H1 (cell line): ENCODE measurements at regions not wholly inside any gene's neighbourhood (a gene's known extent, or its start where the extent isn't known, plus 50 kb on each side); places are given as distances from the start of the nearest gene placed in this dataset.

Source experiments
- CTCF ChIA-PET: fragments of 300-600 bp; sonication (Branson Sonifier 250); formaldehyde crosslinking; loops from one replicate; lab custom pipeline; 2021; ENCODE audit not compliant: partially characterized antibody; lab: Charles Lee
- POLR2A ChIA-PET: fragments of 300-600 bp; sonication (Branson Sonifier 250); formaldehyde crosslinking; loops from one replicate; lab custom pipeline; 2021; ENCODE audit warnings: inconsistent platforms; ENCODE audit not compliant: partially characterized antibody; lab: Charles Lee
- DNase-seq, 2 experiments: peaks; one replicate each; pipeline versions ENCODE4 v3.0.0 to v3.0.0-alpha.2; 2010 to 2022; ENCODE audit warnings: low spot score in 2 of 2, low read depth in 1 of 2, mixed read lengths in 1 of 2
- FAIRE-seq: peaks from 2 replicates; lab custom pipeline; 2011; peaks lifted over from hg19 to GRCh38; lab: Jason Lieb, UNC
- H2AFZ ChIP-seq: 2 replicates; pipeline ENCODE4 v1.8.1; 2012; ENCODE audit warnings: low read length, inconsistent platforms
- H2AK5ac ChIP-seq: 2 replicates; pipeline ENCODE4 v1.6.1; 2013; ENCODE audit warnings: low read depth, low read length
- H2BK120ac ChIP-seq: replicated peaks from 2 replicates; pipeline ENCODE3; 2013; ENCODE audit warnings: low read depth, low read length, inconsistent platforms
- H2BK12ac ChIP-seq: 2 replicates; pipeline ENCODE4 v1.6.1; 2013; ENCODE audit warnings: low read depth, low read length
- H2BK15ac ChIP-seq: 2 replicates; pipeline ENCODE4 v1.6.1; 2013; ENCODE audit warnings: low read length
- H2BK20ac ChIP-seq: 2 replicates; pipeline ENCODE4 v1.6.1; 2013; ENCODE audit warnings: low read length
- H2BK5ac ChIP-seq: 2 replicates; pipeline ENCODE4 v1.6.1; 2013; ENCODE audit warnings: low read depth, low read length
- H3K14ac ChIP-seq: 2 replicates; pipeline ENCODE4 v1.6.1; 2013; ENCODE audit warnings: inconsistent platforms; ENCODE audit not compliant: insufficient read length
- H3K18ac ChIP-seq: 2 replicates; pipeline ENCODE4 v1.6.1; 2013; ENCODE audit warnings: low read length; ENCODE audit errors: extremely low read depth
- H3K23ac ChIP-seq: 2 replicates; pipeline ENCODE4 v1.6.1; 2013; ENCODE audit warnings: inconsistent platforms; ENCODE audit not compliant: insufficient read length
- H3K23me2 ChIP-seq: 2 replicates; pipeline ENCODE4 v1.6.1; 2013; ENCODE audit warnings: low read depth, low read length
- H3K27ac ChIP-seq: 2 replicates; pipeline ENCODE4 v1.6.1; 2011; ENCODE audit warnings: low read depth, low read length, inconsistent platforms
- H3K27me3 ChIP-seq, 4 experiments: replicated peaks in 1 of 4; 1 replicate in 1 of 4; 2 replicates in 3 of 4; pipeline versions ENCODE4 v1.6.1 to v1.8.1; 2011 to 2013; ENCODE audit warnings: low read length in 3 of 4, mild to moderate bottlenecking in 3 of 4, inconsistent platforms in 2 of 4, mixed read lengths in 2 of 4, moderate library complexity in 1 of 4; ENCODE audit not compliant: control insufficient read depth in 3 of 4, insufficient read depth in 3 of 4; ENCODE audit errors: extremely low read depth in 1 of 4
- H3K36me3 ChIP-seq, 4 experiments: 2 replicates each; pipeline versions ENCODE4 v1.6.1 to v1.8.1; 2011 to 2013; ENCODE audit warnings: mild to moderate bottlenecking in 4 of 4, low read length in 3 of 4, moderate library complexity in 2 of 4, control low read depth in 1 of 4, inconsistent platforms in 1 of 4; ENCODE audit not compliant: insufficient read depth in 4 of 4, control insufficient read depth in 2 of 4
- H3K4ac ChIP-seq: replicated peaks from 2 replicates; pipeline ENCODE3; 2013; ENCODE audit warnings: low read length, low read depth, mixed read lengths, inconsistent platforms; ENCODE audit not compliant: insufficient read length
- H3K4me1 ChIP-seq, 4 experiments: replicated peaks in 1 of 4; 1 replicate in 1 of 4; 2 replicates in 3 of 4; pipeline versions ENCODE4 v1.6.1 to v1.8.1; 2011 to 2013; ENCODE audit warnings: low read length in 3 of 4, inconsistent platforms in 2 of 4, mixed read lengths in 1 of 4; ENCODE audit not compliant: insufficient read depth in 4 of 4, control insufficient read depth in 3 of 4
- H3K4me2 ChIP-seq, 2 experiments: 2 replicates each; pipeline versions ENCODE4 v1.6.1 to v1.8.1; 2011 to 2013; ENCODE audit warnings: low read depth in 2 of 2, low read length in 2 of 2, control low read depth in 1 of 2, inconsistent platforms in 1 of 2, mild to moderate bottlenecking in 1 of 2; ENCODE audit not compliant: insufficient read depth in 1 of 2
- H3K4me3 ChIP-seq, 4 experiments: fragments of 200-600, 300-600 bp in 1 of 4; sonication (generic), shearing (Covaris generic), sonication (Bioruptor Twin) in 1 of 4; 2 replicates each; pipeline versions ENCODE4 v1.5.1 to v1.8.1; 2011 to 2016; ENCODE audit warnings: low read length in 4 of 4, low read depth in 3 of 4, control low read depth in 2 of 4, inconsistent platforms in 2 of 4, mild to moderate bottlenecking in 2 of 4, mixed read lengths in 1 of 4, moderate library complexity in 1 of 4; ENCODE audit not compliant: insufficient read depth in 2 of 4; ENCODE audit errors: extremely low read depth in 1 of 4
- H3K56ac ChIP-seq: replicated peaks from 2 replicates; pipeline ENCODE3; 2013; ENCODE audit warnings: low read depth, mild to moderate bottlenecking, mixed read lengths, low read length, inconsistent platforms; ENCODE audit not compliant: insufficient read length
- H3K79me1 ChIP-seq: 2 replicates; pipeline ENCODE4 v1.6.1; 2013; ENCODE audit warnings: low read depth, low read length, control low read depth
- H3K79me2 ChIP-seq, 2 experiments: 2 replicates each; pipeline versions ENCODE4 v1.6.1 to v1.8.1; 2012 to 2013; ENCODE audit warnings: low read length in 2 of 2, mild to moderate bottlenecking in 2 of 2, inconsistent platforms in 1 of 2; ENCODE audit not compliant: insufficient read depth in 2 of 2, control insufficient read depth in 1 of 2
- H3K9ac ChIP-seq, 4 experiments: replicated peaks in 1 of 4; 1 replicate in 1 of 4; 2 replicates in 3 of 4; pipeline versions ENCODE4 v1.6.1 to v1.8.1; 2011 to 2013; ENCODE audit warnings: low read depth in 3 of 4, low read length in 3 of 4, control low read depth in 2 of 4, mild to moderate bottlenecking in 2 of 4, moderate library complexity in 2 of 4, inconsistent platforms in 1 of 4; ENCODE audit errors: extremely low read depth in 1 of 4
- H3K9me3 ChIP-seq, 2 experiments: 2 replicates each; pipeline versions ENCODE4 v1.6.1 to v1.8.1; 2012 to 2013; ENCODE audit warnings: mild to moderate bottlenecking in 2 of 2, moderate library complexity in 2 of 2, control low read depth in 1 of 2, inconsistent platforms in 1 of 2, low read depth in 1 of 2, low read length in 1 of 2, mixed read lengths in 1 of 2; ENCODE audit not compliant: insufficient read depth in 2 of 2
- H4K20me1 ChIP-seq, 2 experiments: replicated peaks in 1 of 2; 2 replicates each; pipeline versions ENCODE3 to v1.8.1; 2011 to 2013; ENCODE audit warnings: inconsistent platforms in 2 of 2, low read length in 2 of 2, mild to moderate bottlenecking in 1 of 2; ENCODE audit not compliant: insufficient read depth in 2 of 2, control insufficient read depth in 1 of 2
- H4K5ac ChIP-seq: 2 replicates; pipeline ENCODE4 v1.6.1; 2013; ENCODE audit warnings: low read length, low read depth, mixed read lengths, inconsistent platforms; ENCODE audit not compliant: insufficient read length
- H4K8ac ChIP-seq: 2 replicates; pipeline ENCODE4 v1.8.0; 2013; ENCODE audit warnings: mild to moderate bottlenecking, moderate library complexity, low read length, inconsistent platforms; ENCODE audit not compliant: insufficient read depth; ENCODE audit errors: extremely low read depth
- H4K91ac ChIP-seq: replicated peaks from 2 replicates; pipeline ENCODE3; 2013; ENCODE audit warnings: low read length, mixed read lengths, inconsistent platforms; ENCODE audit not compliant: insufficient read length
- CTCF ChIP-seq, 3 experiments: IDR thresholded peaks; 1 replicate in 2 of 3; 2 replicates in 1 of 3; pipeline versions ENCODE4 v1.5.1 to v1.6.1; 2011; ENCODE audit warnings: low read length in 3 of 3, mild to moderate bottlenecking in 3 of 3, inconsistent platforms in 2 of 3, low read depth in 1 of 3, moderate library complexity in 1 of 3; ENCODE audit not compliant: insufficient read depth in 1 of 3; ENCODE audit errors: control extremely low read depth in 1 of 3
- RAD21 ChIP-seq, 2 experiments: IDR thresholded peaks in 1 of 2; conservative IDR thresholded peaks in 1 of 2; 2 replicates each; pipeline ENCODE4 v1.6.1; 2011; ENCODE audit warnings: low read depth in 2 of 2, low read length in 2 of 2, improper control_type of control experiment in 1 of 2, inconsistent platforms in 1 of 2, mild to moderate bottlenecking in 1 of 2, moderate library complexity in 1 of 2
- SIX5 ChIP-seq: IDR thresholded peaks from 2 replicates; pipeline ENCODE4 v1.6.1; 2011; ENCODE audit warnings: mild to moderate bottlenecking, low read depth, low read length
- WGBS, 2 experiments: shearing (Covaris generic) in 1 of 2; methylation state at CpG; one replicate each; pipeline versions ENCODE4 v1.1.6 to v1.1.7; 2013 to 2015; ENCODE audit warnings: low lambda C conversion rate in 2 of 2, mixed read lengths in 2 of 2, inconsistent platforms in 1 of 2, low coverage in 1 of 2, missing lambda C conversion rate in 1 of 2; ENCODE audit not compliant: insufficient replicate concordance in 2 of 2, insufficient coverage in 1 of 2, insufficient read length in 1 of 2; ENCODE audit errors: extremely low coverage in 1 of 2, missing lambda C conversion rate in 1 of 2; 5-methylcytosine and 5-hydroxymethylcytosine counted together

DNA sequence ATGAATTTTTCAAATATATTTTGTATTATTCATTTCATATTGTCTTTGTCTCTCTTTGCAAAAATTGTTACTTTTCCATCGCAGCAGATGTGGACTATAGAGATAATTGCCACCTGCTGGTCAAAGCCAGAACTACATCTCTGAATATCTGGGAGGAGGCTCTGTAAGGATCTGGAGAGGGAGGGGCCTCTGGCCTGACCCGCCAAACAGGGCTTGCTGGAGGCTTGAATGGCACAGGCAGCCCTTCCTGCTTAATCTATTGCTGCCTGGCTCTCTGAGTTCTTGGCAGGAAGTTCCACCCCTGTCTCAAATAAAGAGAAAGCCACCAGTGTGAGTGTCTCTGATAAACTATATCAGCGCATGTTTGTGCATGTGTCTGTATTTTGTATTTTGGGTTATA, 132.4 kb downstream of the ZMAT1 start:
- H3K4ac ChIP-seq = no peak overlapping the region
- no peaks in the 10 kb centered on the region for H4K20me1 ChIP-seq
- H4K91ac ChIP-seq = no peak overlapping the region
- H2AFZ ChIP-seq = peak overlapping the region; percentile 76; the same call in 1 of the 2 replicates
- no peak overlapping the region for H3K14ac ChIP-seq
- H2BK12ac ChIP-seq = no peak overlapping the region
- H2BK20ac ChIP-seq = no peak overlapping the region
- no peak overlapping the region for H4K5ac ChIP-seq
- 17% methylated on average over 3 of the region's 3 CpGs; no CpG with 5 or more reads in 1 of the 2 experiments for WGBS, 2 experiments
- no peak overlapping the region for H2BK120ac ChIP-seq
- H3K27ac ChIP-seq = no peak overlapping the region
- FAIRE-seq (peak; percentile 100), DNase-seq (peak; percentile 39 to 70)
- H3K79me1 ChIP-seq = no peaks in the 10 kb centered on the region
- no peaks in the 10 kb centered on the region for H3K27me3 ChIP-seq
- H2BK15ac ChIP-seq = no peak overlapping the region
- no peaks in the 10 kb centered on the region for H3K9me3 ChIP-seq
- POLR2A ChIA-PET = no interaction called here
- H4K8ac ChIP-seq = no peak overlapping the region
- H3K56ac ChIP-seq = no peak overlapping the region
- H3K23ac ChIP-seq = no peak overlapping the region
- H3K23me2 ChIP-seq = no peaks in the 10 kb centered on the region
- H3K36me3 ChIP-seq = no peaks in the 10 kb centered on the region
- H2BK5ac ChIP-seq = no peak overlapping the region
- H3K4me3 ChIP-seq = 0 out of 8 replicates have a peak overlapping the region, but pooled peaks of 1 of the 4 experiments have one; percentile 19
- no peak overlapping the region for H2AK5ac ChIP-seq
- no peaks in the 10 kb centered on the region for H3K79me2 ChIP-seq
- CTCF ChIA-PET = no interaction called here
- no peak overlapping the region for H3K18ac ChIP-seq
- no peak overlapping the region for H3K9ac ChIP-seq
- no peaks in the 10 kb centered on the region for H3K4me1 ChIP-seq
- 0 out of 4 replicates have a peak overlapping the region, but pooled peaks of 1 of the 2 experiments have one; percentile 28 for H3K4me2 ChIP-seq
- TF ChIP-seq CTCF (IDR thresholded peaks at IDR 0.05; ENCODE audit: control extremely low read depth in 1 of 3, insufficient read depth in 1 of 3, low read depth in 1 of 3, low read length in 3 of 3) (peak in 2 of 3 experiments; percentile 41 to 48; a peak in 3 of 4 replicates), SIX5 (no peak), RAD21 (IDR thresholded peaks at IDR 0.05 in 1 of 2, conservative IDR thresholded peaks at IDR 0.05 in 1 of 2; ENCODE audit: low read depth in 2 of 2, low read length in 2 of 2) (peak; percentile 53 to 55)
